ENCODE measurements at regions not wholly inside any gene's neighbourhood (a gene's known extent, or its start where the extent isn't known, plus 50 kb on each side); places are given as distances from the start of the nearest gene placed in this dataset.

DNA sequence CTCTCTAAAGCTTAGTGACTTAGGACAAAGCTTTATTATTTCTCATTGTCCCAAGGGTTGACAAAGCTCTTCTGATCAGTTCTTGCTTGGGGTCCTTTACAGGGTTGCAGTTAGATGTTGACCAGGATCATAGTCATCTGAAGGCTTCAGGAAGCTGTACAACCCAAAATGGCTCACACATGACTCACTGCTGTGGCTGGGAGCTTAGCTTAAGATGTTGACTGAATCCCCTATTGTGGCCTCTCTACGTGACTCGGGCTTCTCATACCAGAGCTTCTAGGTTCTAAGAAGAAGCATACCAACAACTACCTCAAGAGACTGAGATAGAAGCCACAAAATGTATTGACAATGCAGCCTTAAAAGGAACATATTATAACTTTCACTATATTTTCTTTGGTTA, 569.6 kb upstream of the ROBO2 start:
- TF ChIP-seq EP300 (IDR thresholded peaks at IDR 0.05), result no peak
- TF ChIP-seq, protein P1, sequence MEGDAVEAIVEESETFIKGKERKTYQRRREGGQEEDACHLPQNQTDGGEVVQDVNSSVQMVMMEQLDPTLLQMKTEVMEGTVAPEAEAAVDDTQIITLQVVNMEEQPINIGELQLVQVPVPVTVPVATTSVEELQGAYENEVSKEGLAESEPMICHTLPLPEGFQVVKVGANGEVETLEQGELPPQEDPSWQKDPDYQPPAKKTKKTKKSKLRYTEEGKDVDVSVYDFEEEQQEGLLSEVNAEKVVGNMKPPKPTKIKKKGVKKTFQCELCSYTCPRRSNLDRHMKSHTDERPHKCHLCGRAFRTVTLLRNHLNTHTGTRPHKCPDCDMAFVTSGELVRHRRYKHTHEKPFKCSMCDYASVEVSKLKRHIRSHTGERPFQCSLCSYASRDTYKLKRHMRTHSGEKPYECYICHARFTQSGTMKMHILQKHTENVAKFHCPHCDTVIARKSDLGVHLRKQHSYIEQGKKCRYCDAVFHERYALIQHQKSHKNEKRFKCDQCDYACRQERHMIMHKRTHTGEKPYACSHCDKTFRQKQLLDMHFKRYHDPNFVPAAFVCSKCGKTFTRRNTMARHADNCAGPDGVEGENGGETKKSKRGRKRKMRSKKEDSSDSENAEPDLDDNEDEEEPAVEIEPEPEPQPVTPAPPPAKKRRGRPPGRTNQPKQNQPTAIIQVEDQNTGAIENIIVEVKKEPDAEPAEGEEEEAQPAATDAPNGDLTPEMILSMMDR (IDR thresholded peaks at IDR 0.05), result no peak

Measured in stomach (tissue), 4 donors.